Endodermal cell (in vitro differentiated cells): ENCODE measurements at regions not wholly inside any gene's neighbourhood (a gene's known extent, or its start where the extent isn't known, plus 50 kb on each side); places are given as distances from the start of the nearest gene placed in this dataset.
"Not testable (repeated sequence)": the region's sequence is repeated elsewhere in the genome, so short reads cannot be mapped to it uniquely, and the experiment has no call there.

Experiments used
- DNase-seq: peaks from one replicate; pipeline ENCODE4 v3.0.0-alpha.2; 2017
- H3K27ac ChIP-seq: 2 replicates; pipeline ENCODE4 v1.5.1; 2013; ENCODE audit warnings: mild to moderate bottlenecking, low read depth, low read length, moderate library complexity
- H3K27me3 ChIP-seq: 2 replicates; pipeline ENCODE4 v1.6.1; 2013; ENCODE audit warnings: mild to moderate bottlenecking, low read length, moderate library complexity; ENCODE audit not compliant: insufficient read depth, control insufficient read depth, poor library complexity, severe bottlenecking
- H3K36me3 ChIP-seq: 2 replicates; pipeline ENCODE4 v1.7.0; 2013; ENCODE audit warnings: mild to moderate bottlenecking, low read length, moderate library complexity; ENCODE audit not compliant: control insufficient read depth, insufficient read depth
- H3K4me1 ChIP-seq: one replicate; pipeline ENCODE4 v1.7.0; 2013; ENCODE audit warnings: low read length; ENCODE audit not compliant: control insufficient read depth, insufficient read depth
- H3K4me3 ChIP-seq: 2 replicates; pipeline ENCODE4 v1.5.1; 2013; ENCODE audit warnings: mild to moderate bottlenecking, low read length, moderate library complexity
- H3K9ac ChIP-seq: 2 replicates; pipeline ENCODE4 v1.6.1; 2013; ENCODE audit warnings: mild to moderate bottlenecking, low read length, moderate library complexity; ENCODE audit not compliant: poor library complexity, severe bottlenecking; ENCODE audit errors: extremely low read depth
- H3K9me3 ChIP-seq: 2 replicates; pipeline ENCODE4 v1.6.1; 2013; ENCODE audit warnings: mild to moderate bottlenecking, low read length, moderate library complexity; ENCODE audit not compliant: control insufficient read depth
- H3K27ac Mint-ChIP-seq: 2 replicates; pipeline ENCODE4 v1.8.0; 2020; ENCODE audit warnings: mixed read lengths
- H3K27me3 Mint-ChIP-seq: 2 replicates; pipeline ENCODE4 v1.8.0; 2021; ENCODE audit warnings: mild to moderate bottlenecking, mixed read lengths; ENCODE audit not compliant: insufficient read depth
- H3K36me3 Mint-ChIP-seq: 2 replicates; pipeline ENCODE4 v1.8.0; 2020; ENCODE audit warnings: low read depth, mixed read lengths
- H3K4me1 Mint-ChIP-seq: 2 replicates; pipeline ENCODE4 v1.8.0; 2020; ENCODE audit warnings: mixed read lengths
- H3K4me3 Mint-ChIP-seq: 2 replicates; pipeline ENCODE4 v1.8.0; 2020; ENCODE audit warnings: mild to moderate bottlenecking, moderate library complexity, mixed read lengths
- H3K9me3 Mint-ChIP-seq: 2 replicates; pipeline ENCODE4 v1.8.0; 2020; ENCODE audit warnings: mild to moderate bottlenecking, mixed read lengths
- WGBS, 2 experiments: methylation state at CpG; one replicate each; pipeline versions ENCODE4 v1.1.5 to v1.1.7; 2013; ENCODE audit warnings: missing lambda C conversion rate in 2 of 2, mixed read lengths in 1 of 2; ENCODE audit not compliant: insufficient coverage in 1 of 2, insufficient read length in 1 of 2; 5-methylcytosine and 5-hydroxymethylcytosine counted together
- TF ChIP-seq, protein P1 (sequence below): fragments of 200-600 bp; sonication (generic); conservative IDR thresholded peaks from 2 replicates; pipeline ENCODE4 v1.5.0; 2021; ENCODE audit warnings: antibody characterized with exemption, mild to moderate bottlenecking

DNA sequence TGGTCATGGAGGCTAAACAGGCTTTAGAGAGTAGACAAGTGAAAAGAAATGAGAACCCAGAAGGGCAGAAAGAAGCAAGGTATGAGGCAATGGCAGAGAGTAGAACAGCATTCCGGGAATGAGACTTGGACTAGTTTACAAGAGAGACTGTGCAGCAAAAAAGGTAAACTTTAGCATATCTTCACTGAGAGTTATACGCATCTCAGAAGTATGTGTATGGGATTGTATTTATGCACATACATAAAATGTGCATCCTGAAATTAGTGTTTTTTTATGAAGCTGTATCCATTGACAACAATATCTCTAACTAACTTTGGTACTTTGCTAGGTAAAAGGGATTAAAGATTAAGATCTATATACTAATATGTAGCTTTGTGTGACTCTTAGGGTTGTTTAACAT, 753.6 kb downstream of the BCKDHB start:
- H3K9me3 ChIP-seq = peaks cover 8% of the 10 kb centered on the region
- Mint-ChIP-seq H3K9me3 (peaks cover 10% of the 10 kb centered on the region), H3K4me3 (no peak overlapping the region), H3K4me1 (no peaks in the 10 kb centered on the region), H3K27ac (no peak overlapping the region), H3K27me3 (no peaks in the 10 kb centered on the region), H3K36me3 (no peaks in the 10 kb centered on the region)
- no peak overlapping the region for H3K9ac ChIP-seq
- no peaks in the 10 kb centered on the region for H3K4me1 ChIP-seq
- DNase-seq = no peak
- H3K36me3 ChIP-seq = no peaks in the 10 kb centered on the region
- H3K4me3 ChIP-seq = no peak overlapping the region
- H3K27me3 ChIP-seq = no peaks in the 10 kb centered on the region
- TF ChIP-seq, protein P1, sequence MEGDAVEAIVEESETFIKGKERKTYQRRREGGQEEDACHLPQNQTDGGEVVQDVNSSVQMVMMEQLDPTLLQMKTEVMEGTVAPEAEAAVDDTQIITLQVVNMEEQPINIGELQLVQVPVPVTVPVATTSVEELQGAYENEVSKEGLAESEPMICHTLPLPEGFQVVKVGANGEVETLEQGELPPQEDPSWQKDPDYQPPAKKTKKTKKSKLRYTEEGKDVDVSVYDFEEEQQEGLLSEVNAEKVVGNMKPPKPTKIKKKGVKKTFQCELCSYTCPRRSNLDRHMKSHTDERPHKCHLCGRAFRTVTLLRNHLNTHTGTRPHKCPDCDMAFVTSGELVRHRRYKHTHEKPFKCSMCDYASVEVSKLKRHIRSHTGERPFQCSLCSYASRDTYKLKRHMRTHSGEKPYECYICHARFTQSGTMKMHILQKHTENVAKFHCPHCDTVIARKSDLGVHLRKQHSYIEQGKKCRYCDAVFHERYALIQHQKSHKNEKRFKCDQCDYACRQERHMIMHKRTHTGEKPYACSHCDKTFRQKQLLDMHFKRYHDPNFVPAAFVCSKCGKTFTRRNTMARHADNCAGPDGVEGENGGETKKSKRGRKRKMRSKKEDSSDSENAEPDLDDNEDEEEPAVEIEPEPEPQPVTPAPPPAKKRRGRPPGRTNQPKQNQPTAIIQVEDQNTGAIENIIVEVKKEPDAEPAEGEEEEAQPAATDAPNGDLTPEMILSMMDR = no peak
- 94 to 100% methylated on average over 1 to 2 of the region's 2 CpGs for WGBS, 2 experiments
- no peak overlapping the region for H3K27ac ChIP-seq

- H3K27ac ChIP-seq, H3K4me3 ChIP-seq, H3K4me1 Mint-ChIP-seq, H3K27me3 ChIP-seq, H3K27me3 Mint-ChIP-seq, H3K9ac ChIP-seq, H3K4me3 Mint-ChIP-seq, DNase-seq, H3K36me3 ChIP-seq, H3K36me3 Mint-ChIP-seq, H3K4me1 ChIP-seq, H3K27ac Mint-ChIP-seq: not testable (repeated sequence)
- H3K9me3 ChIP-seq = peaks cover 15% of the 10 kb centered on the region
- H3K9me3 Mint-ChIP-seq = peaks cover 25% of the 10 kb centered on the region
- WGBS, 2 experiments = 92 to 95% methylated on average over 3 to 12 of the region's 12 CpGs
These were observed 741.5 kb downstream of the BCKDHB start for GRCh38 chr6:80847973-80848372.

GRCh38 chr6:80832337-80832736, 725.9 kb downstream of the BCKDHB start:
- no peaks in the 10 kb centered on the region for H3K4me1 Mint-ChIP-seq
- TF ChIP-seq, protein P1 = no peak
- Histone ChIP-seq H3K36me3 (no peaks in the 10 kb centered on the region), H3K4me1 (no peaks in the 10 kb centered on the region), H3K27me3 (no peaks in the 10 kb centered on the region), H3K4me3 (no peak overlapping the region), H3K9ac (no peak overlapping the region), H3K27ac (no peak overlapping the region), H3K9me3 (no peaks in the 10 kb centered on the region)
- no peak for DNase-seq
- no peaks in the 10 kb centered on the region for H3K36me3 Mint-ChIP-seq
- no peak overlapping the region for H3K4me3 Mint-ChIP-seq
- no peak overlapping the region for H3K27ac Mint-ChIP-seq
- H3K9me3 Mint-ChIP-seq = peaks cover 2% of the 10 kb centered on the region
- 93 to 97% methylated on average over 3 of the region's 3 CpGs for WGBS, 2 experiments
- H3K27me3 Mint-ChIP-seq = no peaks in the 10 kb centered on the region

- WGBS, 2 experiments = 86 to 89% methylated on average over 1 to 2 of the region's 2 CpGs
- H3K36me3 Mint-ChIP-seq = no peaks in the 10 kb centered on the region
- no peak overlapping the region for H3K4me3 ChIP-seq
These were observed 686.9 kb downstream of the BCKDHB start for GRCh38 chr6:80793411-80793810.

More at GRCh38 chr6:80793411-80793810, 686.9 kb downstream of the BCKDHB start:
- Histone ChIP-seq H3K27me3 (no peaks in the 10 kb centered on the region), H3K9ac (no peak overlapping the region), H3K27ac (no peak overlapping the region), H3K36me3 (no peaks in the 10 kb centered on the region), H3K9me3 (no peaks in the 10 kb centered on the region), H3K4me1 (no peaks in the 10 kb centered on the region)
- H3K9me3 Mint-ChIP-seq = peaks cover 9% of the 10 kb centered on the region
- H3K4me1 Mint-ChIP-seq = no peaks in the 10 kb centered on the region
- no peak overlapping the region for H3K27ac Mint-ChIP-seq
- no peak for DNase-seq
- no peak overlapping the region for H3K4me3 Mint-ChIP-seq
- TF ChIP-seq, protein P1 = no peak
- H3K27me3 Mint-ChIP-seq = no peaks in the 10 kb centered on the region
